Heart left ventricle (tissue), 13 donors: ENCODE measurements at regions not wholly inside any gene's neighbourhood (a gene's known extent, or its start where the extent isn't known, plus 50 kb on each side); places are given as distances from the start of the nearest gene placed in this dataset.

ENCODE experiments used
- POLR2A ChIP-seq, 2 donors: fragments of 450-650 bp; IDR thresholded peaks; one replicate each; pipeline ENCODE4 v1.6.1; 2017; ENCODE audit warnings: antibody characterized with exemption in 2 of 2, mild to moderate bottlenecking in 2 of 2, moderate library complexity in 2 of 2
- TF ChIP-seq, protein P1 (sequence below), 12 donors: fragments of 200-600 bp; sonication (generic) in 4 of 12; IDR thresholded peaks; one replicate each; pipeline versions ENCODE4 v1.5.0 to v1.8.0; 2018 to 2022; ENCODE audit warnings: antibody characterized with exemption in 12 of 12, mild to moderate bottlenecking in 5 of 12
- donor health status: ischemic (EF 13 %, LVEDD 7.1; RV severe dilation, severe dysfunction).
- donor health status: DM: no; HTN: yes; CAD: no.
- donor health status: DM: no; HTN: no; CAD: no.
- donor health status: ischemic (EF 25% LVEDD 6.9; RV normal size, moderate dysfunction).
- donor health status: ischemic (EF 25% LVEDD 5.7; RV mildly dilated, moderate dysfunction).
- donor health status: ischemic (EF 35%, LVEDD 5.7; RV mildly dilated, moderate dysfunction).
- donor health status: nonischemic (EF 11% LVEDD 7.7; RV severe dilation, severe dysfunction).
- donor health status: DM: yes; HTN: yes; CAD: no.
- donor health status: PGD.
- donor health status: ischemic (EF 29% LVEDD 5.4; RV normal size, mild dysfunction).
- donor health status: nonischemic (EF 23%, LVEDD 6.1; RV moderate dilation, normal function).

DNA sequence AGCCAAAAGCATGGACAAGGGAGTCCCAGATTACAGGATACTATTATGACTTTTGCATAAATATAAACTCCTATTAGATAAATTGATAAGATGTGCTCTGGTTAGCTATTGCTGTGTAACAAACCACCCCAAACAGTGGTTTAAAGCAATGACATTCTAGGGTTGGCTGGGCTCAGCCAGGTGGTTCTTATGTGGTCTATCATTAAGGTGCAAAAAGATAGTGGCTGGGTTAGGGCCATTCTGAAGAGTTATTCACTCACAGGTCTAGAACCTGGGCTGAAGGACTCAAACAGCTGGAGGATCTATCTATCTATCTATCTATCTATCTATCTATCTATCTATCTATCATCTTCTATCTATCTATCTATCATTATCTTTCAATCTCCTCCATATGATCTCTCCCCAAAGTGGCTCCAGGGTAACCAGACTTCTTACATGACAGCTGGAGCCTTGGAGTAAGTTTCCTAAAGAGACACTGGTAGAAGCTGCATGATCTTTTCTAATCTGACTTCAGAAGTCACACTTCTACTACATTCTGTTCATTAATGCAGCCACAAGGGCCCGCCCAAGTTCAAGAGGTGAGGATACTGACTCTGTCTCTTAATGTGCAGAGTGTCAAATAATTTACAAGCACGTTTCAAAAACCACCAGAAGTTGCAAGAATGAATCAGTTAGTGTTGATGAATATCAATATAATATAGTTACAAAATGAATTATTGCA lies 74.9 kb upstream of the XCR1 start:
- TF ChIP-seq, protein P1, sequence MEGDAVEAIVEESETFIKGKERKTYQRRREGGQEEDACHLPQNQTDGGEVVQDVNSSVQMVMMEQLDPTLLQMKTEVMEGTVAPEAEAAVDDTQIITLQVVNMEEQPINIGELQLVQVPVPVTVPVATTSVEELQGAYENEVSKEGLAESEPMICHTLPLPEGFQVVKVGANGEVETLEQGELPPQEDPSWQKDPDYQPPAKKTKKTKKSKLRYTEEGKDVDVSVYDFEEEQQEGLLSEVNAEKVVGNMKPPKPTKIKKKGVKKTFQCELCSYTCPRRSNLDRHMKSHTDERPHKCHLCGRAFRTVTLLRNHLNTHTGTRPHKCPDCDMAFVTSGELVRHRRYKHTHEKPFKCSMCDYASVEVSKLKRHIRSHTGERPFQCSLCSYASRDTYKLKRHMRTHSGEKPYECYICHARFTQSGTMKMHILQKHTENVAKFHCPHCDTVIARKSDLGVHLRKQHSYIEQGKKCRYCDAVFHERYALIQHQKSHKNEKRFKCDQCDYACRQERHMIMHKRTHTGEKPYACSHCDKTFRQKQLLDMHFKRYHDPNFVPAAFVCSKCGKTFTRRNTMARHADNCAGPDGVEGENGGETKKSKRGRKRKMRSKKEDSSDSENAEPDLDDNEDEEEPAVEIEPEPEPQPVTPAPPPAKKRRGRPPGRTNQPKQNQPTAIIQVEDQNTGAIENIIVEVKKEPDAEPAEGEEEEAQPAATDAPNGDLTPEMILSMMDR (IDR thresholded peaks at IDR 0.05): no peak
- no peak for TF ChIP-seq POLR2A (IDR thresholded peaks at IDR 0.05)
